SU-DHL-6 (cell line): ENCODE measurements at regions not wholly inside any gene's neighbourhood (a gene's known extent, or its start where the extent isn't known, plus 50 kb on each side); places are given as distances from the start of the nearest gene placed in this dataset.

Source experiments
- H2AFZ ChIP-seq: fragments of 200-600 bp; sonication (generic); 2 replicates; pipeline ENCODE4 v1.6.1; 2014; ENCODE audit warnings: low read depth, mild to moderate bottlenecking, moderate library complexity, mixed read lengths, antibody characterized with exemption, low read length; ENCODE audit not compliant: severe bottlenecking
- H3F3A ChIP-seq: fragments of 200-600 bp; shearing (Covaris generic); 2 replicates; pipeline ENCODE4 v1.6.0; 2016; ENCODE audit warnings: antibody characterized with exemption, mild to moderate bottlenecking; ENCODE audit not compliant: insufficient read depth
- H3K27ac ChIP-seq: fragments of 200-600 bp; sonication (generic); 2 replicates; pipeline ENCODE4 v1.5.1; 2016; ENCODE audit warnings: low read depth, mild to moderate bottlenecking, low read length, moderate library complexity, mixed read lengths
- H3K27me3 ChIP-seq: fragments of 200-600 bp; sonication (generic), shearing (Covaris generic); 2 replicates; pipeline ENCODE4 v1.6.0; 2014; ENCODE audit warnings: mild to moderate bottlenecking, low read length
- H3K36me3 ChIP-seq: fragments of 200-600 bp; sonication (generic); 2 replicates; pipeline ENCODE4 v1.6.1; 2014; ENCODE audit warnings: mild to moderate bottlenecking, low read length, mixed read lengths
- H3K4me2 ChIP-seq: fragments of 300-600, 200-600 bp; shearing (Covaris generic), sonication (generic); 2 replicates; pipeline ENCODE4 v1.6.0; 2014; ENCODE audit warnings: low read length, low read depth, mild to moderate bottlenecking; ENCODE audit not compliant: poor library complexity, severe bottlenecking
- H3K4me3 ChIP-seq: fragments of 200-600 bp; sonication (generic); 2 replicates; pipeline ENCODE4 v1.5.1; 2014; ENCODE audit warnings: antibody characterized with exemption, low read length, mild to moderate bottlenecking, mixed read lengths; ENCODE audit not compliant: insufficient read depth, poor library complexity, severe bottlenecking
- H3K79me2 ChIP-seq: fragments of 200-600 bp; sonication (generic); 2 replicates; pipeline ENCODE4 v1.6.1; 2014; ENCODE audit warnings: mild to moderate bottlenecking, low read length, moderate library complexity; ENCODE audit not compliant: insufficient read depth
- H3K9ac ChIP-seq: fragments of 200-600 bp; sonication (generic); 2 replicates; pipeline ENCODE4 v1.7.0; 2014; ENCODE audit warnings: mild to moderate bottlenecking, low read length
- H3K9me2 ChIP-seq: fragments of 200-600 bp; sonication (generic); replicated peaks from 2 replicates; pipeline ENCODE4 v1.6.1; 2014; ENCODE audit warnings: low read length; ENCODE audit not compliant: insufficient read depth
- H3K9me3 ChIP-seq: fragments of 200-600 bp; sonication (generic); 2 replicates; pipeline ENCODE4 v1.6.1; 2014; ENCODE audit warnings: low read length, mixed read lengths; ENCODE audit not compliant: insufficient read depth
- H4K20me1 ChIP-seq: fragments of 200-600 bp; sonication (generic); 2 replicates; pipeline ENCODE4 v1.6.1; 2014; ENCODE audit warnings: low read depth, mild to moderate bottlenecking, antibody characterized with exemption, low read length, moderate library complexity, mixed read lengths
- CTCF ChIP-seq: fragments of 200-600 bp; sonication (generic); IDR thresholded peaks from one replicate; pipeline ENCODE4 v1.5.1; 2017; ENCODE audit warnings: antibody characterized with exemption, mild to moderate bottlenecking, low read length, moderate library complexity; ENCODE audit not compliant: insufficient read depth, poor library complexity, severe bottlenecking
- EZH2phosphoT487 ChIP-seq: fragments of 200-600 bp; sonication (generic), shearing (Covaris generic); conservative IDR thresholded peaks from 2 replicates; pipeline ENCODE4 v1.6.1; 2018; ENCODE audit warnings: mild to moderate bottlenecking, antibody characterized with exemption, low read length, moderate library complexity, mixed read lengths

DNA sequence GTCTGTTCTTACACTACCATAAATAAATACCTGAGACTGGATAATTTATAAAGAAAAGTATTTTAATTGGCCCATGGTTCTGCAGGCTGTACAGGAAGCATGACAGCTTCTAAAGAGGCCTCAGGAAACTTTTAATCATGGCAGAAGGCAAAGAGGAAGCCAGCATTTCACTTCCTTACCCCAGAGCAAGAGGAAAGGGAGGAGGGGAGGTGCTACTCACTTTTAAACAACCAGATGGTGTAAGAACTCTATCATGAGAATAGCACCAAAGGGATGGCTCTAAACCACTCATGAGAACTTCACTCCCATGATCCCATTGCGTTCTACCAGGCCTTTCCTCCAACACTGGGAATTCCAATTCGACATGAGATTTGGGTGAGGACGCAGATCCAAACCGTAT is 344.4 kb upstream of the SLC39A10 start:
- H3K9me2 ChIP-seq, result no peaks in the 10 kb centered on the region
- no peak overlapping the region for H3K9ac ChIP-seq
- H3K79me2 ChIP-seq, result no peaks in the 10 kb centered on the region
- H3K36me3 ChIP-seq, result no peaks in the 10 kb centered on the region
- no peak for TF ChIP-seq EZH2phosphoT487
- no peak for TF ChIP-seq CTCF
- H2AFZ ChIP-seq, result no peak overlapping the region
- H3K4me3 ChIP-seq, result no peak overlapping the region
- H4K20me1 ChIP-seq, result no peaks in the 10 kb centered on the region
- H3K27ac ChIP-seq, result no peak overlapping the region
- H3K9me3 ChIP-seq, result no peaks in the 10 kb centered on the region
- H3K27me3 ChIP-seq, result no peaks in the 10 kb centered on the region
- no peaks in the 10 kb centered on the region for H3F3A ChIP-seq
- H3K4me2 ChIP-seq, result no peak overlapping the region

GRCh38 chr2:195308163-195308562 is 348.9 kb upstream of the SLC39A10 start:
- no peaks in the 10 kb centered on the region for H4K20me1 ChIP-seq
- no peak overlapping the region for H3K4me2 ChIP-seq
- H3K9me2 ChIP-seq, result no peaks in the 10 kb centered on the region
- TF ChIP-seq EZH2phosphoT487, result no peak
- TF ChIP-seq CTCF, result no peak
- H3K27ac ChIP-seq, result no peak overlapping the region
- H3K9me3 ChIP-seq, result no peaks in the 10 kb centered on the region
- no peak overlapping the region for H3K9ac ChIP-seq
- no peaks in the 10 kb centered on the region for H3K79me2 ChIP-seq
- no peaks in the 10 kb centered on the region for H3K27me3 ChIP-seq
- H2AFZ ChIP-seq, result no peak overlapping the region
- H3K36me3 ChIP-seq, result no peaks in the 10 kb centered on the region
- H3F3A ChIP-seq, result no peaks in the 10 kb centered on the region
- no peak overlapping the region for H3K4me3 ChIP-seq

GRCh38 chr2:195307751-195308150 is 349.3 kb upstream of the SLC39A10 start:
- H3F3A ChIP-seq, result no peaks in the 10 kb centered on the region
- H4K20me1 ChIP-seq, result no peaks in the 10 kb centered on the region
- no peaks in the 10 kb centered on the region for H3K36me3 ChIP-seq
- no peaks in the 10 kb centered on the region for H3K27me3 ChIP-seq
- no peaks in the 10 kb centered on the region for H3K9me2 ChIP-seq
- TF ChIP-seq EZH2phosphoT487, result no peak
- TF ChIP-seq CTCF, result no peak
- H3K9ac ChIP-seq, result no peak overlapping the region
- H3K79me2 ChIP-seq, result no peaks in the 10 kb centered on the region
- no peak overlapping the region for H3K27ac ChIP-seq
- H2AFZ ChIP-seq, result no peak overlapping the region
- H3K4me2 ChIP-seq, result no peak overlapping the region
- no peak overlapping the region for H3K4me3 ChIP-seq
- no peaks in the 10 kb centered on the region for H3K9me3 ChIP-seq

- Histone ChIP-seq H3K9ac (no peak overlapping the region), H3K27ac (no peak overlapping the region), H4K20me1 (no peaks in the 10 kb centered on the region), H3K4me2 (no peak overlapping the region), H3K36me3 (no peaks in the 10 kb centered on the region), H3K27me3 (no peaks in the 10 kb centered on the region), H3K9me2 (no peaks in the 10 kb centered on the region), H3F3A (no peaks in the 10 kb centered on the region), H3K79me2 (no peaks in the 10 kb centered on the region), H3K9me3 (no peaks in the 10 kb centered on the region), H2AFZ (no peak overlapping the region), H3K4me3 (no peak overlapping the region)
- TF ChIP-seq EZH2phosphoT487 (no peak), CTCF (no peak)
Observed at GRCh38 chr2:195304310-195304709, 352.7 kb upstream of the SLC39A10 start.
